GM12864 (cell line): ENCODE measurements at regions not wholly inside any gene's neighbourhood (a gene's known extent, or its start where the extent isn't known, plus 50 kb on each side); places are given as distances from the start of the nearest gene placed in this dataset.

Experiments used
- DNase-seq: peaks from one replicate; pipeline ENCODE4 v3.0.0-alpha.2; 2011; ENCODE audit warnings: low read depth
- H3K4me3 ChIP-seq: 2 replicates; pipeline ENCODE4 v1.5.1; 2011; ENCODE audit warnings: mild to moderate bottlenecking, low read depth, low read length, control low read depth
- CTCF ChIP-seq: IDR thresholded peaks from 2 replicates; pipeline ENCODE4 v1.5.1; 2011; ENCODE audit warnings: low read depth, mild to moderate bottlenecking, moderate library complexity, low read length, control low read depth, inconsistent platforms; ENCODE audit errors: missing control alignments

DNA sequence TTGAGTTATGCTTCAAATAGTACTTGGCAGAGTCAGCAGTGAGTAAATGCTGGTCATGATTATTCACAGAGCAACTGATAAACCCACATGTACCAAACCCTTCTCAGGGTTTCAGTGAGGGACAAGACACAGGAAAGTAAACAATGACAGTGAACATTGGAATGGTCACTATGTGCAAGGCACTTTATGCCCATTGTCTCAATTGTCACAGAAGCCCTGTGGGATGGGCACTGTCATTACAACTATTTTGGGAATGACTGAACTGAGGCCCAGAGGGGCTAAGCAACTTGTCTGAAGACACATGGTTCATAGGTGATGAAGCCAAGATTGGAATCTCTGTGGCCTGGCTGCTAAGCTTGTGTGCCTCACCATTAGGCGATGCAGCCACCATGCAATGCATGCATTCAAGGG is 238.5 kb downstream of the RBM19 start:
- DNase-seq: no peak
- no peak for TF ChIP-seq CTCF
- H3K4me3 ChIP-seq: no peak overlapping the region

DNA sequence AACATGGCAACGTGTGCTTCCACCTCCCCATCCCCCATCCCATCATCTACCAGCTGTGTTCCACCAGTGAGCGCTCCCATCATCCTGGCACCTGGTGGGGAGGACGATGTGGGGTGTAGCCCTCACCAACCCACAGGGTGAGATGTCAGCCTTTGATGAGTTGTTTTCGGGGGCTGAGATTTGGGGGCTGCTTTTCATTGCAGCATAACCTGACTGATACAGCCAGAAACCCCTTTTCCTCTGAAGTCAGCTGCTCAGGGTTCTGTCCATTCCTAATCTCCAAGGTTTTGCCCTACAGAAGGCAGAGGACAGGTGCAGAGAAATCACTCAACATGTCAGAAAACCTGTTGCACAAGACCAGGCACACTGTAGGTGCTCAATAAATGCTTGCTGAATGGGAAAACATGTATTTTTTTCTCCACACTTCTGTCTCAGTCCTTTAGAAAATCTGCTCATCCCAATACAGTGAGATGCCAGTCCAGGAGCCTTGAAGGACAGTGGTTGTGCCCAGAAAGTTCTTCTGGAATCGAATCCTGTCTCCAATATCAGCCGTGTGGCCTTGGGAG is 239.8 kb downstream of the RBM19 start:
- no peak overlapping the region for H3K4me3 ChIP-seq
- no peak for DNase-seq
- TF ChIP-seq CTCF: no peak

GRCh38 chr12:113725557-113725876 is 240.6 kb downstream of the RBM19 start:
- H3K4me3 ChIP-seq: no peak overlapping the region
- DNase-seq: no peak
- no peak for TF ChIP-seq CTCF

DNA sequence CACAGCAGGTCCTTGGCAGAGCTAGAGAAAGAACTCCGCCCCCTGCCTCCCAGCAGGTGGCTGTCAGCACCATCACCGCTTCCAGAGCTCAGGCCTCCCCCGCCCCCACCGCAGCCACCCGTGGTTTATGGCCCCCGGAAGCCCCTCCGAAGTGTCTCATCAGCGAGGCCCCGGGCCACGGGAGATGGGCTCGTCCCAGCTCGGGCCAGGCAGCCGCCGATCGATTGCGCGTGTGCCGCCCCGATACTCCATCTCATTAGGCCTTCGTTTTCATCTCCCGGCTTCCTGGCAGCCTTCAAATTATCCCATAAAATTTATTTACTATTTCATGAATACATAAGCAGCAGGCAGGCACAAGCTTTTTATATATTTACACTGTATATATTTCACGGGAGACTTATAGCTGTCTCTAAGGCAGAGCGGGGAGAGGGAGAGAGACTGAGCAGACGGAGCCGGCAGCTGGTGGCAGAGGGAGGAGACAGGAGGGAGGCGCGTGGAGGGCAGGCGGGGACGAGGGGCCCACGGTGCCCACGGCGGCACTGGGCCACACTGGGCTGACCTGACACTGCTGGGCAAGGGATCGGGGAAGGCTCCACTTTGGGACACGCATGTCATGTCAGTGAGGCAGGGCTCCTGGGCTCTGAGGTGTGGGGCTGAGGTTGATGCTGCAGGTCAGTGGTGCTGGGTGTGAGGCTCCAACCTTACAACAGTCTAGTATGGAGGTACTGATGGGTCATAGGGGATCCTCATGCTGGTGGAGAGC is 241.2 kb downstream of the RBM19 start:
- DNase-seq: no peak
- TF ChIP-seq CTCF: no peak
- no peak overlapping the region for H3K4me3 ChIP-seq

- TF ChIP-seq CTCF: no peak
- DNase-seq: no peak
- H3K4me3 ChIP-seq: no peak overlapping the region
Measured at GRCh38 chr12:113723631-113724030, 242.5 kb downstream of the RBM19 start.

GRCh38 chr12:113722747-113723146 is 243.4 kb downstream of the RBM19 start:
- no peak overlapping the region for H3K4me3 ChIP-seq
- no peak for TF ChIP-seq CTCF
- no peak for DNase-seq

DNA sequence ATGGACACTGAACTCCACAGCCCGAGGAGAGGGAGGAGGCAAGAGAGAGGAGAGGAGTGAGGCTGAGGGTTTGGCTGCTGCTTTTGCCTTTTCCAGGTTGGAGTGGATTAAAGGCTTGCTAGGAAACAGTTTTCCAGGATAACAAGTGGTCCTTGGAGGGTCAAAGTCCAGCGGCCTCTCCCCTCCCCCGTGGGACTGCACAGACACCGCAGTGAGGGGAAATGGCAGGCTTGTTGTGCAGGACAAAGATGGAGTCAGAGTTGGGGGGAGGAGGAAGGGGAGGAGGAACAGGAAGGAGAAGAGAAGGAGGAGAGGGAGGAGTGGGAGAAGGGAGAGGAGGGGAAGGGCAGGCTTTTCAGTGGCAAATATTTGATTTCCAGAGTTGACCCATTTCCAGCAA is 245.5 kb downstream of the RBM19 start:
- H3K4me3 ChIP-seq: no peak overlapping the region
- TF ChIP-seq CTCF: no peak

More for the DNA sequence above, 245.5 kb downstream of the RBM19 start:
- no peak for DNase-seq
